ENCODE measurements at regions not wholly inside any gene's neighbourhood (a gene's known extent, or its start where the extent isn't known, plus 50 kb on each side); places are given as distances from the start of the nearest gene placed in this dataset.

DNA sequence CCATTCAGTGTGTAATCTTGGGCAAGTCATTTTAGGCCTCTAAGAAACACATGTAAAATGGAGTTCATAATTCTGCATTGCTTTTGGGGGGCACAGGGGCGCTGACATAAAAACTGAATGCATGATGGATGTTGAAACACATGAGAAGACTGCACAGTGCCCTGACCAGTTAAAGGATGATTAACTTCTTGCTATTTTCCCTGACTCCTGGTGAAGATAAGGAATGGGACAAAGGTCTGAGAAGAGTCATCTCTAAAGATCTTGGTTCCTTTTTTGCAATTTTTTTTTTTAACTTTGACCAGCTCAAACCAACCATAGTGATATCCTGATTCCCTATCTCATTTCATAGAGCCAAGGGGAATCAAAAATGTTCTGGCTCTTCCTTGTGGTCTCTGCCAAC is 134.9 kb upstream of the TENM4 start:
- TF ChIP-seq, protein P1, sequence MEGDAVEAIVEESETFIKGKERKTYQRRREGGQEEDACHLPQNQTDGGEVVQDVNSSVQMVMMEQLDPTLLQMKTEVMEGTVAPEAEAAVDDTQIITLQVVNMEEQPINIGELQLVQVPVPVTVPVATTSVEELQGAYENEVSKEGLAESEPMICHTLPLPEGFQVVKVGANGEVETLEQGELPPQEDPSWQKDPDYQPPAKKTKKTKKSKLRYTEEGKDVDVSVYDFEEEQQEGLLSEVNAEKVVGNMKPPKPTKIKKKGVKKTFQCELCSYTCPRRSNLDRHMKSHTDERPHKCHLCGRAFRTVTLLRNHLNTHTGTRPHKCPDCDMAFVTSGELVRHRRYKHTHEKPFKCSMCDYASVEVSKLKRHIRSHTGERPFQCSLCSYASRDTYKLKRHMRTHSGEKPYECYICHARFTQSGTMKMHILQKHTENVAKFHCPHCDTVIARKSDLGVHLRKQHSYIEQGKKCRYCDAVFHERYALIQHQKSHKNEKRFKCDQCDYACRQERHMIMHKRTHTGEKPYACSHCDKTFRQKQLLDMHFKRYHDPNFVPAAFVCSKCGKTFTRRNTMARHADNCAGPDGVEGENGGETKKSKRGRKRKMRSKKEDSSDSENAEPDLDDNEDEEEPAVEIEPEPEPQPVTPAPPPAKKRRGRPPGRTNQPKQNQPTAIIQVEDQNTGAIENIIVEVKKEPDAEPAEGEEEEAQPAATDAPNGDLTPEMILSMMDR (IDR thresholded peaks at IDR 0.05): no peak
- TF ChIP-seq, protein P2, sequence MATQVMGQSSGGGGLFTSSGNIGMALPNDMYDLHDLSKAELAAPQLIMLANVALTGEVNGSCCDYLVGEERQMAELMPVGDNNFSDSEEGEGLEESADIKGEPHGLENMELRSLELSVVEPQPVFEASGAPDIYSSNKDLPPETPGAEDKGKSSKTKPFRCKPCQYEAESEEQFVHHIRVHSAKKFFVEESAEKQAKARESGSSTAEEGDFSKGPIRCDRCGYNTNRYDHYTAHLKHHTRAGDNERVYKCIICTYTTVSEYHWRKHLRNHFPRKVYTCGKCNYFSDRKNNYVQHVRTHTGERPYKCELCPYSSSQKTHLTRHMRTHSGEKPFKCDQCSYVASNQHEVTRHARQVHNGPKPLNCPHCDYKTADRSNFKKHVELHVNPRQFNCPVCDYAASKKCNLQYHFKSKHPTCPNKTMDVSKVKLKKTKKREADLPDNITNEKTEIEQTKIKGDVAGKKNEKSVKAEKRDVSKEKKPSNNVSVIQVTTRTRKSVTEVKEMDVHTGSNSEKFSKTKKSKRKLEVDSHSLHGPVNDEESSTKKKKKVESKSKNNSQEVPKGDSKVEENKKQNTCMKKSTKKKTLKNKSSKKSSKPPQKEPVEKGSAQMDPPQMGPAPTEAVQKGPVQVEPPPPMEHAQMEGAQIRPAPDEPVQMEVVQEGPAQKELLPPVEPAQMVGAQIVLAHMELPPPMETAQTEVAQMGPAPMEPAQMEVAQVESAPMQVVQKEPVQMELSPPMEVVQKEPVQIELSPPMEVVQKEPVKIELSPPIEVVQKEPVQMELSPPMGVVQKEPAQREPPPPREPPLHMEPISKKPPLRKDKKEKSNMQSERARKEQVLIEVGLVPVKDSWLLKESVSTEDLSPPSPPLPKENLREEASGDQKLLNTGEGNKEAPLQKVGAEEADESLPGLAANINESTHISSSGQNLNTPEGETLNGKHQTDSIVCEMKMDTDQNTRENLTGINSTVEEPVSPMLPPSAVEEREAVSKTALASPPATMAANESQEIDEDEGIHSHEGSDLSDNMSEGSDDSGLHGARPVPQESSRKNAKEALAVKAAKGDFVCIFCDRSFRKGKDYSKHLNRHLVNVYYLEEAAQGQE (IDR thresholded peaks at IDR 0.05; ENCODE audit: insufficient read depth in 1 of 2, low read depth in 2 of 2, low read length in 1 of 2): no peak
- TF ChIP-seq POLR2AphosphoS5 (IDR thresholded peaks at IDR 0.05; ENCODE audit: low read depth, low read length): no peak

Measured in Panc1 (cell line).